22Rv1 (cell line): ENCODE measurements at regions not wholly inside any gene's neighbourhood (a gene's known extent, or its start where the extent isn't known, plus 50 kb on each side); places are given as distances from the start of the nearest gene placed in this dataset.

Experiments used
- H3K27ac ChIP-seq: fragments of 450-650 bp; 2 replicates; pipeline ENCODE4 v1.5.1; 2017
- ZFX ChIP-seq: fragments of 450-650 bp; IDR thresholded peaks from 2 replicates; pipeline ENCODE4 v1.6.1; 2017; ENCODE audit warnings: antibody characterized with exemption, borderline replicate concordance
- TF ChIP-seq, protein P1 (sequence below): fragments of 450-650 bp; IDR thresholded peaks from 2 replicates; pipeline ENCODE4 v1.5.1; 2017; ENCODE audit warnings: mild to moderate bottlenecking

DNA sequence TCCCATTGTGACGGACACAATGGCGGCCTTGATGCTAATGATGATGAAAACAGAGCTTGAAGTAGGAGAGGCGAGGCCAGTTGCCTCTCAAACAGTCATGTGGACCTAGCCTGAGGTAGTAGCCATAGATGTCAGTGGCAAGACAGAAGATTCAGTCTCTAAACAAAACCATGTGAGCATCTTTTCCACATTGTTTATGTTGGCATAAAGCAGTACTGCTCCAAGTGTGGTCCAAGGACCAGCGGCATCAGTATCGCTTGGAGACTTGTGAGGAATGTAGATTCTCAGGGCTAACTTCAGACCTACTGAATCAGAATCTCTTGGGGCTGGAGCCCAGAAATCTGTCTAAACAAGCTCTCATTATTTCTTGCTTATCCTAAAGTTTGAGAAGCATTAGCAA lies 312.8 kb upstream of the JAG1 start:
- no peak overlapping the region for H3K27ac ChIP-seq
- TF ChIP-seq, protein P1, sequence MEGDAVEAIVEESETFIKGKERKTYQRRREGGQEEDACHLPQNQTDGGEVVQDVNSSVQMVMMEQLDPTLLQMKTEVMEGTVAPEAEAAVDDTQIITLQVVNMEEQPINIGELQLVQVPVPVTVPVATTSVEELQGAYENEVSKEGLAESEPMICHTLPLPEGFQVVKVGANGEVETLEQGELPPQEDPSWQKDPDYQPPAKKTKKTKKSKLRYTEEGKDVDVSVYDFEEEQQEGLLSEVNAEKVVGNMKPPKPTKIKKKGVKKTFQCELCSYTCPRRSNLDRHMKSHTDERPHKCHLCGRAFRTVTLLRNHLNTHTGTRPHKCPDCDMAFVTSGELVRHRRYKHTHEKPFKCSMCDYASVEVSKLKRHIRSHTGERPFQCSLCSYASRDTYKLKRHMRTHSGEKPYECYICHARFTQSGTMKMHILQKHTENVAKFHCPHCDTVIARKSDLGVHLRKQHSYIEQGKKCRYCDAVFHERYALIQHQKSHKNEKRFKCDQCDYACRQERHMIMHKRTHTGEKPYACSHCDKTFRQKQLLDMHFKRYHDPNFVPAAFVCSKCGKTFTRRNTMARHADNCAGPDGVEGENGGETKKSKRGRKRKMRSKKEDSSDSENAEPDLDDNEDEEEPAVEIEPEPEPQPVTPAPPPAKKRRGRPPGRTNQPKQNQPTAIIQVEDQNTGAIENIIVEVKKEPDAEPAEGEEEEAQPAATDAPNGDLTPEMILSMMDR: no peak
- TF ChIP-seq ZFX: no peak

DNA sequence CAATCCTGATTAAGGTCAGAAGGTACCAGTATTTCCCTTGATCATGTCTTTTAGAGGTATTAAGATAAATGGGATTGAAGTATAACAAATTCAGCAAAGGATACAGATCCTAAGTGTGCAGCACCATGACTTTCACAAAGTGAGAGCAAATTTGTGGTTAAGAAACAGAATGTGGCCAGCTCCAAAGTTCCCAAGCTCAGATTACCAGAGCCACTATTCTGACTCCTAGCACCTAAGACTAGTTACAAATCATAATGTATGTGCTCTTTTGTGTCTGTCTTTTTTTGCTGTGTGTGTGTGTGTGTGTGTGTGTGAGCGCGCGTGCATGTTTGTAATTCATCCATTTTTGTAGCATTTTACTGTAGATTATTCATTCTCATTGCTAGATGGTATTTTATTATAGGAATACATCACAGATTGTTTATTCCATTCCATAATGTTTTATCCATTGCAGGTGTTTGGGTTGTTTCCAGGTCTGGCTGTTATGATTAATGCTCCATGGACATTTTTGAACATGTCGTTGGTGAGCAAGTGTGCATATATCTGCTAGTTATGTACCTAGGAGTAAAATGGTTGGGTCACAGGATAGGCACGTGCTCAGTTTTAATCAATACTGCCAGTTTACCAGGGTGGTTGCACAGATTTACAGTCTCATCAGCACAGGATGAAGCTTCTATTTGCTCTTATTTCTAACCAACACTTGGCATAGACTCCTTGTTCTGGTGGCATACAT lies 314.0 kb upstream of the JAG1 start:
- TF ChIP-seq, protein P1: no peak
- TF ChIP-seq ZFX: no peak
- H3K27ac ChIP-seq: no peak overlapping the region

DNA sequence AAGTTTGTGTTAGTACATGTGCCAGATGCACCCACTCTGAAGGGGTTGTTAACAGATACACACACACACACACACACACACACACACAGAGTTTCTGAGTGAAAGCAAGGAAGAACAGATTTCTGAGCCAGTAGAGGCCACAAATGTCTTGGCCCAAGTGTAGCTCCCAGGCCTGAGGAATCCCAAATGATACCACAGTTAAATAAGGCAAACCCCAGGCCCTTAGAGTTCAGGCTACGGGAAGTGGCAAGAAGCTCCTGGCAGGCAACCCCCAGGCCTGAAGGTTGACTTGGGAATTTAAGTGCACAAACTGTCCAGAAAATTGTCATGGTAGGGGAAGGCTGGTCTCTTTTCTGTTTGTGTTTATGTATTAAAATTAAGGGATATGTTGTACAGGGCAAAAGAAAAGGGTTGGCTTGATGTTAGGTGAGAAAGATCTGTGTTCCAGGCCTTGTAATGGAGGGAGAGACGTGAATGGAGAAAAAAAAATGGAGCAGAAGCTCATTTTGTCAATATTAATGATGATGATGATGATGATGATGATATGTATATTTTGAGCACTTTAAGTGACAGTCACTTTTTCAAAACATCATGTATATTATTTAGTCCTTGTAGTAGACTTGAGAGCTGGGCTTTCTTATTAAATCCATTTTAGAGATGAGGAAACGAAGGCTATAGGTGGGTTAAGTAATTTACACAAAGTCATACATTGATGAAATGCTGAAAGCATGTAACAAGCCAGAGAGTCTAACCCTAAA lies 317.0 kb upstream of the JAG1 start:
- TF ChIP-seq, protein P1: no peak
- TF ChIP-seq ZFX: no peak
- H3K27ac ChIP-seq: no peak overlapping the region

DNA sequence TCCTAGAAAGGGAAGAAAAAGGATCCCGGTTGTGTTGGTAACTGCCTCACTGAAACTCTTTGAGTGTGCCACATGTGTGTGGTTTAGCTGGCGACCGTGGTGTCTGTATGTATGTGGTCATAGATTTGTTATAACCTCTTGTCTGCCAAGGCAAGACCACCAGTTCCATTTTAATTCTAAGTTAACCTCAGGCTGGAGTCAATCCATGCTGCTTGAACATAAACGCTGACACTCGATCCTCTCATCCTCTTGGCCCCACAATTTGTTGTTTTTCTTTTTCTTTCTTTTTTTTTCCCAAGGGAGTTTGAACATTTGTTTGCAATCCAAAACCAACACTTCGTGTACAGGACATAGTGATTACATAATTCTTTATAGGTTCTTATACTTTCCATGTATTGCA lies 318.9 kb upstream of the JAG1 start:
- no peak overlapping the region for H3K27ac ChIP-seq
- no peak for TF ChIP-seq ZFX

DNA sequence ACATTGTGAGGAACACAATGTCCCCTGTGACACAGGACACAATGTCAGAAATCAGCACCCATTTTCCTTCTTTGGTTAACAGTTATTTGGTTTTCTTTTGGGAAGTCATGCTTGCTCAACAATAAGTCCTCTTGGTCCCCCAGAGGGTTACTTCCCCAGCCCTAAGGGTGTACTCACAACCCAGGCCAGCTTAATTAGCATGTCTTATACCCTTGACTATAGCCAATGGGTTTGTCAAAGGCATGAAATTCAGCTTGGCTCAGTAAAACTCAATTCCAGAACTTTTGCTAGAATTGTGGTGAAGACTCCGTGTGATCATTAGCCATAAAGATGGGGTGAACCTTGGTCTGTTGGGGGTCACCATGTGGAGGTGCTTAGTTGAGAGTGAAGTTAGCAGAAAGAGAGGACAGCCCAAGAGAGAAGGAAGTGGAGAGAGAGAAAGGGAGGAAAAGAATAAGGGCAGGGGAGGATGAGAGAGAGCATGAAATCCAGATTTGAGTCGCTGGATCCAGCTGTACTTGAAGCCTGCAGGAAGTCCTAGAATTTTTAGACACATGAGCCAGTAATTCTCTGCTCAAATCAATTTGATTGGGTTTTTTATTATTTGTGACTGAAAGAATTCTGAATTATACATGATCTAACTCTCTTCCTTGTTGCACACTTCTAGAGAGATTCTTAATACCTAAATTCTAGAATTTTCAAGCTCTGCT lies 321.3 kb upstream of the JAG1 start:
- H3K27ac ChIP-seq: no peak overlapping the region
- no peak for TF ChIP-seq ZFX
- TF ChIP-seq, protein P1: no peak

DNA sequence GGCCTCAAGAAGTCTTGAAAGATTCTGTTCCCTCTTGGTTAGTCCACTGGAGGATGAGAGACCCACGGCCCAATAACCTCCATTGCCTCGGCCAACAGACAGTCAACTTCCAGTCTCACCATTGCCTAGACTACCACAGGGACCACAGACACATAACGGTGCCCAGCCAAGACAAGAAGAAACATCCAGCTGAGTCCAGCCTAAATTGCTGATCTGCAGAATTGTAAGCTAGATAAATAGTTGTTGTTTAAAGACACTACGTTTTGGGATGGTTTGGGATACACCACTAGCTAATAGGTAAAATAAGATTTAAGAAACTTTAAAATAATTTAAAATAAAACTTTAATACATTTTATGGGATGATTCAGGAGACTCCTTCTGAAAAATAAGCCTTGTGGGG lies 324.7 kb upstream of the JAG1 start:
- H3K27ac ChIP-seq: no peak overlapping the region
- TF ChIP-seq, protein P1: no peak
- no peak for TF ChIP-seq ZFX

DNA sequence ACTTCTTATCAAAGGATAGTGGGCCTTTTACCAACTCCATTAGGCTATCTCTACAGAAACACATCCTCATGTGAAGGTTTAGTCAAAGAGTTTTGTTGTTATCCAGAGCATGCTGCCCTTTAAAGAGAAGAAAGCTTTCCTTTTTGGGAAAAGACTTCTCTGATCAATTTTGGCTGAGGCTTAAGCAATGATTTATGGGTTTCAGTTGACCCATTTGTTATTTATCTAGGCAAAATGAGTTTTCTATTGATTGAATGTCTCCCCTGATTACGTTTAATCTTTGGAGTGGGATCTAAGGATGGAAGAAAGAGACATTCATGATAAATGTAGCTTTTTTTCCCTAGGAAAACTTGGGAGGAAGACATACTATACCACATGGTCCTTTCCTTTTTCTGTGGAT lies 326.6 kb upstream of the JAG1 start:
- TF ChIP-seq ZFX: no peak
- TF ChIP-seq, protein P1: no peak
- H3K27ac ChIP-seq: no peak overlapping the region
